ENCODE measurements at regions not wholly inside any gene's neighbourhood (a gene's known extent, or its start where the extent isn't known, plus 50 kb on each side); places are given as distances from the start of the nearest gene placed in this dataset.

DNA sequence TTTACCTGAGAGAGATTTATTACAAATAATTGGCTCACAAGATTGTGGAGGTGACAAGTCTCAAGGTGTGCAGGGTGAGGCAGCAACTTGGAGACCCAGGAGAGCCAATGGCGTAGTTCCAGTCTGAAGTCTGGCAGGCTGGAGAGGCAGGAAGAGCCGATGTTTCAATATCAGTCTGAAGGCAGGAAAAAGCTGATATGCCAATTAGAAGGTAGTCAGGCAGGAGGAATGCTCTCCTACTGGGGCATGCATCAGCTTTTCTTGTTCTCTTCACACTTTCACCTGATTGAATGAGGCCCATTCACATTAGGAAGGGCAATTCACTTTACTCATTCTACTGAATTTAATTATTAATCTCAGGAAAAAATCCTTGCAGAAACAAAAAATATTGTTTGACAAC lies 1351.7 kb upstream of the ADGRL3 start:
- no peak for TF ChIP-seq GATA3 (IDR thresholded peaks at IDR 0.05; ENCODE audit: low read depth, low read length)
- TF ChIP-seq GATA2 (IDR thresholded peaks at IDR 0.05; ENCODE audit: low read depth, low read length), result no peak
